Osteoblast (primary cell): ENCODE measurements at regions not wholly inside any gene's neighbourhood (a gene's known extent, or its start where the extent isn't known, plus 50 kb on each side); places are given as distances from the start of the nearest gene placed in this dataset.

ENCODE experiments used
- DNase-seq: peaks from one replicate; pipeline ENCODE4 v3.0.0; 2011; ENCODE audit warnings: low spot score, mixed read lengths; ENCODE audit not compliant: insufficient read length; ENCODE audit errors: missing footprints
- H2AFZ ChIP-seq: 2 replicates; pipeline ENCODE4 v1.6.0; 2011; ENCODE audit warnings: mild to moderate bottlenecking, low read length
- H3K27ac ChIP-seq: 2 replicates; pipeline ENCODE4 v1.5.1; 2011; ENCODE audit warnings: mild to moderate bottlenecking, low read depth, low read length, moderate library complexity
- H3K27me3 ChIP-seq: 2 replicates; pipeline ENCODE4 v1.6.0; 2012; ENCODE audit warnings: mild to moderate bottlenecking, control low read depth, inconsistent platforms, low read length, moderate library complexity; ENCODE audit not compliant: insufficient read depth
- H3K36me3 ChIP-seq: 2 replicates; pipeline ENCODE4 v1.5.1; 2011; ENCODE audit warnings: mild to moderate bottlenecking, low read length, control low read depth, moderate library complexity; ENCODE audit not compliant: insufficient read depth
- H3K4me1 ChIP-seq: 2 replicates; pipeline ENCODE4 v1.5.1; 2011; ENCODE audit warnings: mild to moderate bottlenecking, low read length, control low read depth, moderate library complexity; ENCODE audit not compliant: insufficient read depth
- H3K4me2 ChIP-seq: 2 replicates; pipeline ENCODE4 v1.6.0; 2011; ENCODE audit warnings: mild to moderate bottlenecking, low read length; ENCODE audit not compliant: insufficient read depth
- H3K4me3 ChIP-seq: fragments of 200-600 bp; sonication (generic); 3 replicates; pipeline ENCODE4 v1.5.1; 2012; ENCODE audit warnings: mild to moderate bottlenecking, low read length, inconsistent platforms; ENCODE audit not compliant: insufficient read depth
- H3K79me2 ChIP-seq: 2 replicates; pipeline ENCODE4 v1.6.0; 2012; ENCODE audit warnings: mild to moderate bottlenecking, low read length, control low read depth, inconsistent platforms; ENCODE audit not compliant: insufficient read depth
- H3K9me3 ChIP-seq: 2 replicates; pipeline ENCODE4 v1.5.1; 2011; ENCODE audit warnings: low read depth, low read length, control low read depth
- H4K20me1 ChIP-seq: 2 replicates; pipeline ENCODE4 v1.6.0; 2012; ENCODE audit warnings: mild to moderate bottlenecking, low read length, control low read depth; ENCODE audit not compliant: insufficient read depth
- TF ChIP-seq, protein P1 (sequence below): IDR thresholded peaks from 2 replicates; pipeline ENCODE4 v1.5.1; 2011; ENCODE audit warnings: mild to moderate bottlenecking, low read depth, low read length, moderate library complexity; ENCODE audit errors: extremely low read depth

DNA sequence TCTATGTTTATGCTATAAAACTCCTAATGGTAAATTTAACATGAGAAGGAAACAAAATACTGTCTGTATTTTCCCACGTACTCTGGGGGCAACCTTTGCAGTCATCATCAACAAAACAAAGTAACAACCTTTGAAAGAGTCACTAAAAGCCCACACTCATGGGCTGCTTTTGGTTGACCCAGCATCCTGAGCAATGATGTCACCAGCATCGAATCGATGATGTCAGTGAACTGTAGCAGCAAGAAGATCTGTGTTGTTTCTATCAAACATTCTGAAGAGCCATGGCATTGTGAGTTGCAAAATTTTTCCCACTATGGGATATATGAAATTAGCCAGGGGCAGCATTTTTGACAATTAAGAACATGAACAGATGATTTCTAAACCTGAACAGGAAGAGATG, 300.1 kb downstream of the HIVEP2 start:
- Histone ChIP-seq H3K36me3 (no peaks in the 10 kb centered on the region), H3K4me3 (no peak overlapping the region), H3K9me3 (no peaks in the 10 kb centered on the region), H3K4me1 (no peaks in the 10 kb centered on the region), H3K27me3 (peaks cover 33% of the 10 kb centered on the region), H3K27ac (no peak overlapping the region), H3K4me2 (no peak overlapping the region), H2AFZ (no peak overlapping the region), H3K79me2 (no peaks in the 10 kb centered on the region), H4K20me1 (no peaks in the 10 kb centered on the region)
- DNase-seq: no peak
- TF ChIP-seq, protein P1, sequence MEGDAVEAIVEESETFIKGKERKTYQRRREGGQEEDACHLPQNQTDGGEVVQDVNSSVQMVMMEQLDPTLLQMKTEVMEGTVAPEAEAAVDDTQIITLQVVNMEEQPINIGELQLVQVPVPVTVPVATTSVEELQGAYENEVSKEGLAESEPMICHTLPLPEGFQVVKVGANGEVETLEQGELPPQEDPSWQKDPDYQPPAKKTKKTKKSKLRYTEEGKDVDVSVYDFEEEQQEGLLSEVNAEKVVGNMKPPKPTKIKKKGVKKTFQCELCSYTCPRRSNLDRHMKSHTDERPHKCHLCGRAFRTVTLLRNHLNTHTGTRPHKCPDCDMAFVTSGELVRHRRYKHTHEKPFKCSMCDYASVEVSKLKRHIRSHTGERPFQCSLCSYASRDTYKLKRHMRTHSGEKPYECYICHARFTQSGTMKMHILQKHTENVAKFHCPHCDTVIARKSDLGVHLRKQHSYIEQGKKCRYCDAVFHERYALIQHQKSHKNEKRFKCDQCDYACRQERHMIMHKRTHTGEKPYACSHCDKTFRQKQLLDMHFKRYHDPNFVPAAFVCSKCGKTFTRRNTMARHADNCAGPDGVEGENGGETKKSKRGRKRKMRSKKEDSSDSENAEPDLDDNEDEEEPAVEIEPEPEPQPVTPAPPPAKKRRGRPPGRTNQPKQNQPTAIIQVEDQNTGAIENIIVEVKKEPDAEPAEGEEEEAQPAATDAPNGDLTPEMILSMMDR: no peak

DNA sequence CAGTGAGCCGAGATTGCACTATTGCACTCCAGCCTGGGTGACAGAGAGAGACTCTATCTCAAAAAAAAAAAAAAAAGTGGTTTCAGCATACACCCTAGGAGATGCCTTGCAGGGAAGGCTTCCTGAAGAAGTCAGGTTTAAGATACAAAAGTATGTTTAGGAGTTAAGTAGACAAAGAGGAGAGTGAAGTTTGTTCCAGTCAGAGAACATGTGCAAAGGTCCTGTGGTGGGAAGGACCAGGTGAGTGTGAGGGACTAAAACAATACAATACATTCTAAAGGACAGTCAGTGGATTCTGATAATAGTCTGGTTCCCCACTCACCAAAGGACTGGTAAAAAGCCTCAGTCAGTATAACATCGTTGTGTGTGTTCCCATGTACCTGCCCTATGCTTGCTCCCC, 299.3 kb downstream of the HIVEP2 start:
- H2AFZ ChIP-seq: no peak overlapping the region
- H3K27ac ChIP-seq: no peak overlapping the region
- no peaks in the 10 kb centered on the region for H3K36me3 ChIP-seq
- no peaks in the 10 kb centered on the region for H3K4me1 ChIP-seq
- TF ChIP-seq, protein P1: no peak
- no peaks in the 10 kb centered on the region for H4K20me1 ChIP-seq
- H3K4me3 ChIP-seq: no peak overlapping the region
- H3K4me2 ChIP-seq: no peak overlapping the region
- no peaks in the 10 kb centered on the region for H3K9me3 ChIP-seq
- peaks cover 32% of the 10 kb centered on the region for H3K27me3 ChIP-seq
- no peaks in the 10 kb centered on the region for H3K79me2 ChIP-seq
- DNase-seq: no peak

DNA sequence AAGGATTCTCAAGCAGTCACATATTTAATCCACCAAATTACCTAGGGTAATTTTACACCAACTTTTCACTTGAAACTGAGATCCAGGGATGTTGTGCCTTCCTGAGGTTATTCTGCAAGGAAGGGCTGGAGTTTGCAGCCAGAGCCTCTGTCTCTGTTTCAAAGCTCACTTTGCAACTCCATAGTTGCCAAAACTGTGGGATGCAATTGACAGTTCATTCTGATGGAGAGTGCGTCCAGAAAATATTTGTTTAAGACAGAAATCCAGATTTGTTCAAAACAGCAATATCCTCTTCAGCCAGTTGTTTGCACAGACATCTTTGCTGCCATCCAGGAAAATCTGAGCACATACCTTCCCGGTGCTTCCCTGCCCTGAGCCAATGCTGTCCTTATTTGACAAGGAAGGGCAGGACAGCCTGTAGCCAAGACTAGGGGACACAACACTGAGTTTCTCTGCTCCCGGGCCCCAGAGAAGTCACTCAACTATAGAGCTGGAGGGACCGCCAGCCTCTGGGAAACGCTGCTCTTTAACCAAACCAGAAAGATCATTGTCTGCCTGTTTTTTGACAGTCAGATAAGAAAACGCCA, 297.4 kb downstream of the HIVEP2 start:
- Histone ChIP-seq H3K4me3 (no peak overlapping the region), H3K27ac (no peak overlapping the region), H3K4me2 (no peak overlapping the region), H3K36me3 (no peaks in the 10 kb centered on the region), H2AFZ (no peak overlapping the region), H3K4me1 (no peaks in the 10 kb centered on the region), H4K20me1 (no peaks in the 10 kb centered on the region), H3K27me3 (peaks cover 38% of the 10 kb centered on the region), H3K9me3 (no peaks in the 10 kb centered on the region), H3K79me2 (no peaks in the 10 kb centered on the region)
- DNase-seq: no peak
- TF ChIP-seq, protein P1: no peak

GRCh38 chr6:142648036-142648451, 296.9 kb downstream of the HIVEP2 start:
- H2AFZ ChIP-seq: no peak overlapping the region
- no peaks in the 10 kb centered on the region for H3K79me2 ChIP-seq
- H3K4me2 ChIP-seq: no peak overlapping the region
- no peaks in the 10 kb centered on the region for H3K4me1 ChIP-seq
- no peak overlapping the region for H3K4me3 ChIP-seq
- H3K36me3 ChIP-seq: no peaks in the 10 kb centered on the region
- H3K9me3 ChIP-seq: no peaks in the 10 kb centered on the region
- H4K20me1 ChIP-seq: no peaks in the 10 kb centered on the region
- peaks cover 43% of the 10 kb centered on the region for H3K27me3 ChIP-seq
- no peak for DNase-seq
- TF ChIP-seq, protein P1: no peak
- H3K27ac ChIP-seq: no peak overlapping the region
